HEK293 (cell line): ENCODE measurements at regions not wholly inside any gene's neighbourhood (a gene's known extent, or its start where the extent isn't known, plus 50 kb on each side); places are given as distances from the start of the nearest gene placed in this dataset.
A peak's percentile ranks its signal among the peaks of the same experiment; 100 is the strongest.

Source experiments
- FEZF1 ChIP-seq: fragments of 450-650 bp; formaldehyde crosslinking; IDR thresholded peaks from 2 replicates; pipeline ENCODE4 v1.5.1; 2016; ENCODE audit warnings: missing biosample characterization, missing genetic modification characterization
- GLI4 ChIP-seq: fragments of 450-650 bp; formaldehyde crosslinking; IDR thresholded peaks from 2 replicates; pipeline ENCODE4 v1.5.1; 2016; ENCODE audit warnings: missing biosample characterization, missing genetic modification characterization
- GLIS1 ChIP-seq: fragments of 450-650 bp; formaldehyde crosslinking; IDR thresholded peaks from 2 replicates; pipeline ENCODE4 v1.5.1; 2016; ENCODE audit warnings: missing biosample characterization, missing genetic modification characterization
- GLIS2 ChIP-seq: fragments of 450-650 bp; formaldehyde crosslinking; IDR thresholded peaks from 2 replicates; pipeline ENCODE4 v1.5.1; 2016; ENCODE audit warnings: missing biosample characterization, missing genetic modification characterization
- IKZF3 ChIP-seq: fragments of 450-650 bp; IDR thresholded peaks from 2 replicates; pipeline ENCODE4 v1.5.0; 2018; ENCODE audit warnings: missing biosample characterization, mild to moderate bottlenecking, missing genetic modification characterization, moderate library complexity
- KLF8 ChIP-seq: fragments of 450-650 bp; formaldehyde crosslinking; IDR thresholded peaks from 2 replicates; pipeline ENCODE4 v1.5.1; 2016; ENCODE audit warnings: missing biosample characterization, missing genetic modification characterization
- TRIM28 ChIP-seq: IDR thresholded peaks from 2 replicates; pipeline ENCODE4 v1.6.1; 2011; ENCODE audit warnings: low read length, control low read depth, borderline replicate concordance
- YY2 ChIP-seq: fragments of 450-650 bp; formaldehyde crosslinking; IDR thresholded peaks from 2 replicates; pipeline ENCODE4 v1.5.1; 2016; ENCODE audit warnings: missing biosample characterization, missing genetic modification characterization
- ZBTB48 ChIP-seq: fragments of 450-650 bp; formaldehyde crosslinking; IDR thresholded peaks from 2 replicates; pipeline ENCODE4 v1.5.1; 2016; ENCODE audit warnings: missing biosample characterization, missing genetic modification characterization
- ZEB2 ChIP-seq: fragments of 450-650 bp; formaldehyde crosslinking; IDR thresholded peaks from 2 replicates; pipeline ENCODE4 v1.5.1; 2016; ENCODE audit warnings: missing biosample characterization, missing genetic modification characterization
- ZFP3 ChIP-seq: fragments of 450-650 bp; formaldehyde crosslinking; IDR thresholded peaks from 2 replicates; pipeline ENCODE4 v1.5.1; 2016; ENCODE audit warnings: low read depth, missing biosample characterization, missing genetic modification characterization
- ZNF112 ChIP-seq: fragments of 450-650 bp; formaldehyde crosslinking; IDR thresholded peaks from 2 replicates; pipeline ENCODE4 v1.5.0; 2017; ENCODE audit warnings: missing biosample characterization, missing genetic modification characterization
- ZNF169 ChIP-seq: fragments of 450-650 bp; formaldehyde crosslinking; IDR thresholded peaks from 2 replicates; pipeline ENCODE4 v1.5.1; 2016; ENCODE audit warnings: missing biosample characterization, missing genetic modification characterization
- ZNF184 ChIP-seq: fragments of 450-650 bp; IDR thresholded peaks from 2 replicates; pipeline ENCODE4 v1.5.1; 2018; ENCODE audit warnings: missing biosample characterization, mild to moderate bottlenecking, missing genetic modification characterization
- ZNF2 ChIP-seq: fragments of 450-650 bp; formaldehyde crosslinking; IDR thresholded peaks from 2 replicates; pipeline ENCODE4 v1.5.1; 2016; ENCODE audit warnings: missing biosample characterization, missing genetic modification characterization
- ZNF248 ChIP-seq: fragments of 450-650 bp; formaldehyde crosslinking; IDR thresholded peaks from 2 replicates; pipeline ENCODE4 v1.5.1; 2017; ENCODE audit warnings: missing biosample characterization, missing genetic modification characterization
- ZNF266 ChIP-seq: fragments of 450-650 bp; formaldehyde crosslinking; IDR thresholded peaks from 2 replicates; pipeline ENCODE4 v1.5.1; 2016; ENCODE audit warnings: missing biosample characterization, missing genetic modification characterization, low read depth
- ZNF292 ChIP-seq: fragments of 450-650 bp; formaldehyde crosslinking; IDR thresholded peaks from 2 replicates; pipeline ENCODE4 v1.5.1; 2016; ENCODE audit warnings: low read depth, missing biosample characterization, missing genetic modification characterization, borderline replicate concordance
- ZNF473 ChIP-seq: fragments of 450-650 bp; formaldehyde crosslinking; IDR thresholded peaks from 2 replicates; pipeline ENCODE4 v1.5.1; 2017; ENCODE audit warnings: missing biosample characterization, missing genetic modification characterization
- ZNF529 ChIP-seq: fragments of 450-650 bp; formaldehyde crosslinking; IDR thresholded peaks from 2 replicates; pipeline ENCODE4 v1.5.1; 2017; ENCODE audit warnings: missing genetic modification characterization, missing biosample characterization; ENCODE audit not compliant: insufficient replicate concordance
- ZNF548 ChIP-seq: fragments of 450-650 bp; formaldehyde crosslinking; IDR thresholded peaks from 2 replicates; pipeline ENCODE4 v1.5.1; 2016; ENCODE audit warnings: missing biosample characterization, missing genetic modification characterization
- ZNF549 ChIP-seq: fragments of 450-650 bp; IDR thresholded peaks from 2 replicates; pipeline ENCODE4 v1.5.1; 2018; ENCODE audit warnings: missing biosample characterization, missing genetic modification characterization, mild to moderate bottlenecking, inconsistent platforms, moderate library complexity
- ZNF555 ChIP-seq: fragments of 450-650 bp; formaldehyde crosslinking; conservative IDR thresholded peaks from 2 replicates; pipeline ENCODE4 v1.5.1; 2017; ENCODE audit warnings: missing biosample characterization, mild to moderate bottlenecking, missing genetic modification characterization, inconsistent platforms
- ZNF561 ChIP-seq: fragments of 450-650 bp; IDR thresholded peaks from 2 replicates; pipeline ENCODE4 v1.5.1; 2018; ENCODE audit warnings: missing biosample characterization, missing genetic modification characterization, borderline replicate concordance
- ZNF596 ChIP-seq: fragments of 450-650 bp; IDR thresholded peaks from 2 replicates; pipeline ENCODE4 v1.5.0; 2018; ENCODE audit warnings: missing biosample characterization, mild to moderate bottlenecking, missing genetic modification characterization, moderate library complexity
- ZNF624 ChIP-seq: fragments of 450-650 bp; formaldehyde crosslinking; IDR thresholded peaks from 2 replicates; pipeline ENCODE4 v1.5.1; 2017; ENCODE audit warnings: missing biosample characterization, missing genetic modification characterization
- ZNF626 ChIP-seq: fragments of 450-650 bp; sonication (Bioruptor Pico); formaldehyde crosslinking; IDR thresholded peaks from 2 replicates; pipeline ENCODE4 v1.5.1; 2018; ENCODE audit warnings: missing biosample characterization, missing genetic modification characterization, inconsistent platforms
- ZNF629 ChIP-seq: fragments of 450-650 bp; formaldehyde crosslinking; IDR thresholded peaks from 2 replicates; pipeline ENCODE4 v1.5.1; 2017; ENCODE audit warnings: missing biosample characterization, missing genetic modification characterization
- ZNF664 ChIP-seq: fragments of 450-650 bp; formaldehyde crosslinking; IDR thresholded peaks from 2 replicates; pipeline ENCODE4 v1.5.1; 2016; ENCODE audit warnings: missing biosample characterization, missing genetic modification characterization
- ZNF707 ChIP-seq: fragments of 450-650 bp; formaldehyde crosslinking; IDR thresholded peaks from 2 replicates; pipeline ENCODE4 v1.5.1; 2016; ENCODE audit warnings: missing biosample characterization, missing genetic modification characterization
- ZNF747 ChIP-seq: fragments of 450-650 bp; formaldehyde crosslinking; IDR thresholded peaks from 2 replicates; pipeline ENCODE4 v1.5.1; 2016; ENCODE audit warnings: missing biosample characterization, missing genetic modification characterization
- ZNF768 ChIP-seq: fragments of 450-650 bp; formaldehyde crosslinking; IDR thresholded peaks from 2 replicates; pipeline ENCODE4 v1.5.1; 2018; ENCODE audit warnings: missing biosample characterization, mild to moderate bottlenecking, missing genetic modification characterization
- ZNF777 ChIP-seq: fragments of 450-650 bp; formaldehyde crosslinking; IDR thresholded peaks from 2 replicates; pipeline ENCODE4 v1.5.1; 2017; ENCODE audit warnings: missing biosample characterization, missing genetic modification characterization, borderline replicate concordance
- ZNF785 ChIP-seq: fragments of 450-650 bp; formaldehyde crosslinking; IDR thresholded peaks from 2 replicates; pipeline ENCODE4 v1.5.1; 2016; ENCODE audit warnings: missing biosample characterization, missing genetic modification characterization
- ZNF837 ChIP-seq: fragments of 450-650 bp; formaldehyde crosslinking; IDR thresholded peaks from 2 replicates; pipeline ENCODE4 v1.5.1; 2016; ENCODE audit warnings: missing biosample characterization, missing genetic modification characterization
- ZSCAN16 ChIP-seq: fragments of 450-650 bp; formaldehyde crosslinking; IDR thresholded peaks from 2 replicates; pipeline ENCODE4 v1.5.1; 2016; ENCODE audit warnings: missing biosample characterization, missing genetic modification characterization
- ZSCAN30 ChIP-seq: fragments of 450-650 bp; IDR thresholded peaks from 2 replicates; pipeline ENCODE4 v1.5.1; 2018; ENCODE audit warnings: missing biosample characterization, mild to moderate bottlenecking, missing genetic modification characterization, moderate library complexity
- ZXDB ChIP-seq: fragments of 450-650 bp; formaldehyde crosslinking; IDR thresholded peaks from 2 replicates; pipeline ENCODE4 v1.5.1; 2016; ENCODE audit warnings: missing biosample characterization, missing genetic modification characterization
- TF ChIP-seq, protein P1 (sequence below): fragments of 450-650 bp; formaldehyde crosslinking; IDR thresholded peaks from 2 replicates; pipeline ENCODE4 v1.5.0; 2017; ENCODE audit warnings: missing biosample characterization, missing genetic modification characterization, borderline replicate concordance
- TF ChIP-seq, protein P2 (sequence below): fragments of 450-650 bp; formaldehyde crosslinking; IDR thresholded peaks from 2 replicates; pipeline ENCODE4 v1.5.1; 2017; ENCODE audit warnings: missing biosample characterization, mild to moderate bottlenecking, missing genetic modification characterization, moderate library complexity

DNA sequence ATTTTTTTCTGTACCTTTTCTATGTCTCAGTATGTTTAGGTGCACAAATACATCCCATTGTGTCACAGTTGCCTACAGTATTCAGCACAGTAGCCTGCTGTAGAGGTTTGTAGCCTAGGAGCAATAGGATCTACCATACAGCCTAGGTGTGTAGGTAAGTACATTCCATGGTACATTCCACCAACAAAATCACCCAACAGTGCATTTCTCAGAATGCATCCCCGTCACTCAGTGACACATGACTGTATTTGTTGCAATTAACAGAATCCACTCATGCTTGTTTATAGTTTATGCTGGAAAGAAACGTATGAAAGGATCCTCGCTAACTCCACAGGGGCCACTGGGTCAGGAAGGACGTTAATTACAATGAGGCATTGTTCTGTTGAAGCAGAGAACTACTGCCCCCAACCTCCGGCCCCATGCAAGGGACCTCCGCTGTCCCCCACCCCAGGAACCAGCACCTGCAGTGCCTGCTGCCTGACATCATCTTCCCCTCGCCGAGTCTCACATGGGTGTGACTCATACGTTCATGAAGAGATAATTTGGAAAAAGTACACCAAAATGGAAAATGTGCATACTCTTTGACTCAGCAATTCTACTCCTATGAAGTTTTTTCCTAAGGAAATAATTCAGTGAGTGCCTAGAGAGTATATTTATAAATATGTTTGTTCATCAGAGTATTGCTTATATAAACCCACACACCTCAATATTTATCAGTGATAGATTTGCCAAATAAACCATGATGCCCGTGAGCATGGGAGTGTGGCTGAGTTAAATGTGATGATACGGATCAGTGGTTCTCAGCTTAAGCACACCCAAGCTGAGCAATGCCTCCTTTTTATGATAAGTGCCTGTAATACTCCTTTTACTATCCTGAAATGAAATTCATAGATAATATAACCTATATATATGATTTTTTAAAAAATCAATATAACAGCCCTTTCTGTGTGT, 156.4 kb upstream of the ECI2 start (continued):
- TF ChIP-seq ZNF169 (no peak), ZNF747 (no peak), ZNF624 (tag by site-specific recombination) (no peak), ZNF785 (tag by site-specific recombination) (no peak), ZNF184 (tag by site-specific recombination) (peak; percentile 33; the same call in 1 of the 2 replicates), ZNF707 (tag by site-specific recombination) (no peak), ZNF596 (tag by site-specific recombination) (no peak), IKZF3 (tag by site-specific recombination) (no peak), ZNF555 (tag by site-specific recombination) (no peak), ZNF837 (tag by site-specific recombination) (no peak), KLF8 (tag by site-specific recombination) (no peak), ZNF529 (tag by site-specific recombination) (no peak), GLI4 (no peak), GLIS1 (peak; percentile 92), ZNF629 (tag by site-specific recombination) (peak; percentile 83), ZNF664 (no peak), ZEB2 (tag by site-specific recombination) (peak; percentile 56; the same call in 1 of the 2 replicates), ZNF626 (tag by site-specific recombination) (no peak), ZNF266 (no peak), ZNF112 (tag by site-specific recombination) (no peak), ZNF248 (no peak), ZXDB (tag by site-specific recombination) (no peak; the same call in 1 of the 2 replicates), YY2 (tag by site-specific recombination) (no peak), ZBTB48 (peak; percentile 42; the same call in 1 of the 2 replicates), ZNF548 (no peak), GLIS2 (tag by site-specific recombination) (peak; percentile 72), ZNF292 (tag by site-specific recombination) (no peak), ZFP3 (tag by site-specific recombination) (no peak), ZNF777 (tag by site-specific recombination) (no peak), ZNF473 (tag by site-specific recombination) (no peak), ZNF2 (tag by site-specific recombination) (no peak), FEZF1 (no peak), ZNF549 (tag by site-specific recombination) (no peak), ZNF768 (tag by site-specific recombination) (no peak), ZNF561 (tag by site-specific recombination) (no peak), ZSCAN30 (tag by site-specific recombination) (no peak), TRIM28 (peak; percentile 46; the same call in 1 of the 2 replicates), ZSCAN16 (tag by site-specific recombination) (no peak)
- TF ChIP-seq, protein P1, sequence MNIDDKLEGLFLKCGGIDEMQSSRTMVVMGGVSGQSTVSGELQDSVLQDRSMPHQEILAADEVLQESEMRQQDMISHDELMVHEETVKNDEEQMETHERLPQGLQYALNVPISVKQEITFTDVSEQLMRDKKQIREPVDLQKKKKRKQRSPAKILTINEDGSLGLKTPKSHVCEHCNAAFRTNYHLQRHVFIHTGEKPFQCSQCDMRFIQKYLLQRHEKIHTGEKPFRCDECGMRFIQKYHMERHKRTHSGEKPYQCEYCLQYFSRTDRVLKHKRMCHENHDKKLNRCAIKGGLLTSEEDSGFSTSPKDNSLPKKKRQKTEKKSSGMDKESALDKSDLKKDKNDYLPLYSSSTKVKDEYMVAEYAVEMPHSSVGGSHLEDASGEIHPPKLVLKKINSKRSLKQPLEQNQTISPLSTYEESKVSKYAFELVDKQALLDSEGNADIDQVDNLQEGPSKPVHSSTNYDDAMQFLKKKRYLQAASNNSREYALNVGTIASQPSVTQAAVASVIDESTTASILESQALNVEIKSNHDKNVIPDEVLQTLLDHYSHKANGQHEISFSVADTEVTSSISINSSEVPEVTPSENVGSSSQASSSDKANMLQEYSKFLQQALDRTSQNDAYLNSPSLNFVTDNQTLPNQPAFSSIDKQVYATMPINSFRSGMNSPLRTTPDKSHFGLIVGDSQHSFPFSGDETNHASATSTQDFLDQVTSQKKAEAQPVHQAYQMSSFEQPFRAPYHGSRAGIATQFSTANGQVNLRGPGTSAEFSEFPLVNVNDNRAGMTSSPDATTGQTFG (tag by site-specific recombination): no peak
- TF ChIP-seq, protein P2, sequence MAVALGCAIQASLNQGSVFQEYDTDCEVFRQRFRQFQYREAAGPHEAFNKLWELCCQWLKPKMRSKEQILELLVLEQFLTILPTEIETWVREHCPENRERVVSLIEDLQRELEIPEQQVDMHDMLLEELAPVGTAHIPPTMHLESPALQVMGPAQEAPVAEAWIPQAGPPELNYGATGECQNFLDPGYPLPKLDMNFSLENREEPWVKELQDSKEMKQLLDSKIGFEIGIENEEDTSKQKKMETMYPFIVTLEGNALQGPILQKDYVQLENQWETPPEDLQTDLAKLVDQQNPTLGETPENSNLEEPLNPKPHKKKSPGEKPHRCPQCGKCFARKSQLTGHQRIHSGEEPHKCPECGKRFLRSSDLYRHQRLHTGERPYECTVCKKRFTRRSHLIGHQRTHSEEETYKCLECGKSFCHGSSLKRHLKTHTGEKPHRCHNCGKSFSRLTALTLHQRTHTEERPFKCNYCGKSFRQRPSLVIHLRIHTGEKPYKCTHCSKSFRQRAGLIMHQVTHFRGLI: no peak
